Effector memory CD8-positive, alpha-beta T cell (primary cell): ENCODE measurements at regions not wholly inside any gene's neighbourhood (a gene's known extent, or its start where the extent isn't known, plus 50 kb on each side); places are given as distances from the start of the nearest gene placed in this dataset.

ENCODE experiments used
- ATAC-seq: fragments of 150-1000 bp; cut with Tn5 transposase; replicated peaks from 2 replicates; pipeline ENCODE4 v1.10.0; 2021; ENCODE audit warnings: mild to moderate bottlenecking, moderate library complexity
- DNase-seq, 3 experiments: peaks; one replicate each; pipeline ENCODE4 v3.0.0; 2021
- H3K27ac Mint-ChIP-seq, 2 donors: one replicate each; pipeline ENCODE4 v1.8.0; 2022; ENCODE audit warnings: mild to moderate bottlenecking in 2 of 2, mixed read lengths in 2 of 2, moderate library complexity in 2 of 2
- H3K27me3 Mint-ChIP-seq, 2 donors: one replicate each; pipeline ENCODE4 v1.8.0; 2022; ENCODE audit warnings: mixed read lengths in 2 of 2
- H3K36me3 Mint-ChIP-seq: one replicate; pipeline ENCODE4 v1.8.0; 2022; ENCODE audit warnings: mild to moderate bottlenecking, moderate library complexity, mixed read lengths; ENCODE audit not compliant: insufficient read depth
- H3K4me1 Mint-ChIP-seq, 2 donors: one replicate each; pipeline ENCODE4 v1.8.0; 2022; ENCODE audit warnings: low read depth in 2 of 2, mixed read lengths in 2 of 2
- H3K4me3 Mint-ChIP-seq, 2 donors: one replicate each; pipeline ENCODE4 v1.8.0; 2022; ENCODE audit warnings: mild to moderate bottlenecking in 2 of 2, mixed read lengths in 2 of 2, moderate library complexity in 2 of 2
- H3K9me3 Mint-ChIP-seq, 2 donors: one replicate each; pipeline ENCODE4 v1.8.0; 2022; ENCODE audit warnings: mixed read lengths in 2 of 2

DNA sequence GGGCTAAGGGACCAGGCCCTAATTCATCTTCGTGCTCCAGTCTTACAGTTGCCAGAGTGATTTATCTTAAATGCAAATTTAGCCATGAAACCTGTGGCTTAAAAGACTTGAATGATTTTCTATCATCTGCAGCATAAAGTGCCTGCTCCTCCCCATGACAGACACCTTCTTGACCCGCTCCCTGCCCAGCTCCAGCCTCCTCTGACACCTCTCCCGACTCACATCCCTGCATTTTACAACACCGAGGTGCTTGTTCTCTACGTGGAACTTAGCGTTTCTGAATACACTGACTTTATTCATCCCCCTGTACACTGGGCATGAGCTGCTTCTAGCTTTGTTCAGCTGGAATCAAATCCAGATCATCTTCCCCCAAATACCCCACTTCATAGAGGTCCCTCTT, 128.7 kb upstream of the MYO16 start:
- Mint-ChIP-seq H3K36me3 (no peaks in the 10 kb centered on the region), H3K27me3 (peaks cover 11 to 38% of the 10 kb centered on the region in 2 donors), H3K4me3 (no peak overlapping the region), H3K27ac (no peak overlapping the region), H3K4me1 (peaks cover 0 to 5% of the 10 kb centered on the region in 2 donors), H3K9me3 (no peaks in the 10 kb centered on the region)
- ATAC-seq (no peak), DNase-seq (no peak)

DNA sequence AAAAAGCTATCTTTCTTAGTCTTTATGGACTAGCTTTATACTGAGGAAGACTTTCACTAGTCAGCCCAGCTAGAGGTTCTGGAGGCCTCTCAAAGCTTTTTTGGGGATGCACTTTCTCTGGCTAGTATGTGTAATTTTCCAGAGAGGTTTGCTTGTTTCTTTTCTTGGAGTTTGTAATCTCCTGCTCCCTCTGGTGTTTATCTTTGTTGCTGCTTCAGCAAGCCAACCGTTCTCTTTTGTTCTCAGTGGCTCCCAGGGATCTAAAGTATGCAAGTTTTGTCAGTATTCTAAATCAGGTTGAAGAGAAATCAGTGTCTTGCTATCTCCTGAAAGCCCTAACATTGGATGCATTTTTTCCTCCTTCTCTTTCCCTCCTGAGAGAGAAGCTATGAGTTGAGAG, 121.1 kb upstream of the MYO16 start:
- no peaks in the 10 kb centered on the region for H3K36me3 Mint-ChIP-seq
- no peak overlapping the region for H3K27ac Mint-ChIP-seq
- H3K27me3 Mint-ChIP-seq, result no peaks in the 10 kb centered on the region
- H3K4me1 Mint-ChIP-seq, result no peaks in the 10 kb centered on the region
- H3K9me3 Mint-ChIP-seq, result peaks cover 0 to 2% of the 10 kb centered on the region in 2 donors
- no peak for ATAC-seq
- no peak overlapping the region for H3K4me3 Mint-ChIP-seq
- DNase-seq, result no peak

DNA sequence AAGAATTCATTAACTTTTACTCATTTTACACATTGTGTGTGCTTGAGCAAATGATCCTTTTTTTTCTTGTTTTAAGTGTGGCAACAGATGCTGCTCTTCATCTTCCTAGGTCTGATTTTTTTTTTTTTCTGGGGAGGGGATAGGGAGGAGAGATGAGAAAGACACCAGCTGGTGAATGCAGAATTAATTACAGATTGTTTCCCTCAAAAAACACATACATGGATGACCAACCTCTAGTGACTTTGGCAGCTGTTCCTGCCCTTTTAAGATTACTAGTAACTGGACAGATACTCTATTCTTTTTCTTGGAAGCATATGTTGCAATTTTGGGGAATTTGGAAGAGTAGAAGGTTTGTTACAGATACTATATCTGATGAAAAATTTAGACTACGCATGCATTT, 103.6 kb upstream of the MYO16 start:
- no peaks in the 10 kb centered on the region for H3K36me3 Mint-ChIP-seq
- H3K4me3 Mint-ChIP-seq, result no peak overlapping the region
- DNase-seq (no peak), ATAC-seq (no peak)
- no peaks in the 10 kb centered on the region for H3K27me3 Mint-ChIP-seq
- no peaks in the 10 kb centered on the region for H3K4me1 Mint-ChIP-seq
- H3K9me3 Mint-ChIP-seq, result peaks cover 2 to 14% of the 10 kb centered on the region in 2 donors
- no peak overlapping the region for H3K27ac Mint-ChIP-seq

DNA sequence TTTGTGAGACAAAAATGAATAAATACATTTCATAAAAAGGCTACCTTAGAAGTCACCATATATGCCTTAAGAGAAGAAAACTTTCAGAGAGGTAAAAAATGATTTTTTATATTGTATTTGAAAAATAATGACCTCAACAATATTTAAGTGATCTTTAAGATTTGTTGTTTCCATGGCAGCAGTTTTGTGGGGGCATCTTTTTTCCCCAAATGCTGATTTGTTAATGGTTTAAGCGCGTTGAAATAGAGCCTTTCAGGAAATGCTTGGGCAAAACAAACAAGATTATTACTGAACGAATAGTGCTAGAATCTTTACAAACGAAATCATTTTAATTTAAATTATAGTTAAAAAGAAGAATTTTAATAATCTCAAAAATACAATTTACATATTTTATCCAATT, 103.1 kb upstream of the MYO16 start:
- no peak for ATAC-seq
- no peak for DNase-seq
- Mint-ChIP-seq H3K4me1 (no peaks in the 10 kb centered on the region), H3K9me3 (peaks cover 7 to 12% of the 10 kb centered on the region in 2 donors), H3K27me3 (no peaks in the 10 kb centered on the region), H3K4me3 (no peak overlapping the region), H3K36me3 (no peaks in the 10 kb centered on the region), H3K27ac (no peak overlapping the region)

DNA sequence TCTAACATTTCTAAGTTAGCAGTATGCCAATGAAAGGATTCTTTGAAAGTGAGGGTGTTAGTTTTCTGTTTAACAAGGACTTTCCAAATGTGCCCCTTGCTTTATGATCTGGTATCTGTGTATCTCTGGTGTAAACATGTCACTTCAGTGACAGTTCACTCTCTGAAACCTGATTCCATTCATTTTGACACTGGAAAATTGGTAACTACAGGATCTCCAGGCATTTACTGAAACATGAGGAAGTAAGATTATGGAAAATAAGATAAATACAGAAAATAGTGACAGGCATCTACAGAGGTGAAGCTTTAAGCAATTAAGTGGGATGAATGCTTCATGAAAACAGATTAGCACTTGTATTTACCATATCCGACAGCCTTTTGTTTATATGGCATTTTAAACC, 101.6 kb upstream of the MYO16 start:
- ATAC-seq, result no peak
- Mint-ChIP-seq H3K36me3 (no peaks in the 10 kb centered on the region), H3K27me3 (no peaks in the 10 kb centered on the region), H3K4me1 (no peaks in the 10 kb centered on the region), H3K27ac (no peak overlapping the region), H3K4me3 (no peak overlapping the region), H3K9me3 (peaks cover 9 to 16% of the 10 kb centered on the region in 2 donors)
- no peak for DNase-seq

DNA sequence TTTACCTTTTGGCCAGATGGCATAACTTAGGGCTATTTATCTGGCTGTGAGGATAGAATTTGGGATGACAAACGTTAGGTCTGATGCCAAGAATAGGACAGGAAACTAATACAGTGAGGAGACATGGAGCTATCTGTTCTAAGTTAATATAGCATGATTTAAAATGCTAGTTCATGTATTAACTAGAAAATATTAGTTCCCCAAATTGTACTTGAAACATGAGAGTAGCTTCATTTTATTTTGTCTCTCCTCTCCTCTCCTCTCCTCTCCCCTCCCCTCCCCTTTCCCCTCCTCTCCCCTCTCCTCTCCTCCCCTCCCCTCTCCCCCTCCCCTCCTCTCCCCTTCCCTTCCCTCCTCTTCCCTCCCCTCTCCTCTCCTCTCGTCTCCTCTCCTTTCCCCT, 101.1 kb upstream of the MYO16 start:
- H3K9me3 Mint-ChIP-seq, result peaks cover 9 to 16% of the 10 kb centered on the region in 2 donors
- no peaks in the 10 kb centered on the region for H3K4me1 Mint-ChIP-seq
- ATAC-seq (no peak), DNase-seq (no peak)
- H3K4me3 Mint-ChIP-seq, result no peak overlapping the region
- H3K36me3 Mint-ChIP-seq, result no peaks in the 10 kb centered on the region
- no peaks in the 10 kb centered on the region for H3K27me3 Mint-ChIP-seq
- H3K27ac Mint-ChIP-seq, result no peak overlapping the region

DNA sequence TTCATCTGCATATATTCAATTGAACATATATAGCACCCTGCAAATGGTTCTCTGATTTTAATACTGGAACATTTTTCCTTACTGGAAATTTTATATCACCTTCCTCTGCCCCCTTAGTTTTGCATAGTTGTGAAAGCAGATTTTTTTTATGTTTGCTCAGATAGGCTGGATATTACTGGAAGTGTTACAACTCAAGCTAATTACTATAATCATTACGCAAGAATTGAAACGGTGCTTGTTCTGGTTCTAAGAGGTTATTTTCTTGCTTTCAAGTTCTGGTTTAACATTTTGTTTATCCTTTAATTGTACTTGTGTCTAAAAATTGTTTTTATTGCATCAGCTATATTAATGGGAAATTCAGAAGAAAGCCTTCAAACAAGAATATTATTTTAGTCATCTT, 95.6 kb upstream of the MYO16 start:
- H3K27me3 Mint-ChIP-seq, result no peaks in the 10 kb centered on the region
- no peak overlapping the region for H3K4me3 Mint-ChIP-seq
- no peaks in the 10 kb centered on the region for H3K36me3 Mint-ChIP-seq
- ATAC-seq (no peak), DNase-seq (no peak)
- H3K9me3 Mint-ChIP-seq, result peaks cover 9 to 15% of the 10 kb centered on the region in 2 donors
- no peak overlapping the region for H3K27ac Mint-ChIP-seq
- no peaks in the 10 kb centered on the region for H3K4me1 Mint-ChIP-seq

DNA sequence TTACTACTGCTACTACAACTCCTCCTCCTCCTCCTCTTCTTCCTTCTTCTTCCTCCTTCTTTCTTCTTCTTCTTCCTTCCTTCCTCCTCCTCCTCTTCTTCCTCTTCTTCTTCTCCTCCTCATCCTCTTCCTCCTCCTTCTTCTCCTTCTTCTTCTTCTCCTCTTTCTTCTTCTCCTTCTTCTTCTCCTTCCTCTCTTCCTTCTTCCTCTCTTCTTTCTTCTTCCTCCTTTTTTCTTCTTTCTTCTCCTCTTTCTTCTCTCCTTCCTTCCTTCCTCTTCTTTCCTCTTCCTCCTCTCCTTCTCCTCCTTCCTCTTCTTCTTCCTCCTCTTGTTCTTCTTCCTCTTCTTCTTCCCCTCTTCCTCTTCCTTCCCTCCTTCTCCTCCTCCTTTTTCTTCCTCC, 94.7 kb upstream of the MYO16 start:
- H3K27ac Mint-ChIP-seq, result no peak overlapping the region

DNA sequence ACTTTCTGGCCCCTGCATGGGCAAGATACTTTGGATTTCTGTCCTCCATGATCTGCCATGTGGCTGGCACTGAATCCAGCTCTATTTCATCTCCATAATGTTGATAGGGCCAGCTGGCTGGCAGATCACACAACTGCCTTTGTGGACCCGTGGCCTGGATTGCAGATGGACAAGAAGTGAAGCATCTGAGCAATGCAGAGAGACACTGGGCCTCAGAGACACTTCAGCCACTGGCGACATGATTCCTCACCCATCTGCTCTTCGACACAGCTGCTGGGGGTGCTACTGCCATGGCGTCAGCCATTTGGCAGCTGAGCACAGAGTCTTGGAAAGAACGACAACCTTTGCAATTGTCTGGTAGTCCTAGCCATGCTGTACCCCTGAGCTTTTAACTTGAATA, 79.5 kb upstream of the MYO16 start:
- H3K9me3 Mint-ChIP-seq, result peaks cover 3 to 11% of the 10 kb centered on the region in 2 donors
- ATAC-seq (no peak), DNase-seq (no peak)
- H3K36me3 Mint-ChIP-seq, result no peaks in the 10 kb centered on the region
- no peaks in the 10 kb centered on the region for H3K4me1 Mint-ChIP-seq
- no peak overlapping the region for H3K4me3 Mint-ChIP-seq
- no peaks in the 10 kb centered on the region for H3K27me3 Mint-ChIP-seq
- H3K27ac Mint-ChIP-seq, result no peak overlapping the region

More for the DNA sequence above, 94.7 kb upstream of the MYO16 start:
- DNase-seq (no peak), ATAC-seq (no peak)
- Mint-ChIP-seq H3K9me3 (peaks cover 9 to 14% of the 10 kb centered on the region in 2 donors), H3K4me3 (no peak overlapping the region), H3K36me3 (no peaks in the 10 kb centered on the region), H3K4me1 (no peaks in the 10 kb centered on the region), H3K27me3 (no peaks in the 10 kb centered on the region)

DNA sequence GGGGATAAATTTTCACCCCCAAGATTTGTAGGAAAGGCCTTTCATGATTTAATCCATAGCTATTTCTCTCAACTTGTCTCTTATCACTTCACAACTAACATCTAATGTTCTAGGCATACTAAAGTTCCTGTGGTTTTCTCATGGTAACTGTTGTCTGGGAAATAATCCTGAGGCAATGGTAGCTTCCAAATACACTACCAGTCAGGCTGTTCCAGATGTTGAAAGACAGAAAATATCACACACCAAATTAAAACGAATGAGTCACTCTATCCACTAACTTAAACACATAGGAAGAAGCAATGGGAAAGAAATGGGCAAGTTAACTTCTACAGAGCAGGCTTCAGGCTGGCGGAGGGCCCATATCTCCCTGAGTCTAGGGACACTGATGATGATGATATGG, 77.7 kb upstream of the MYO16 start:
- no peak for DNase-seq
- no peaks in the 10 kb centered on the region for H3K36me3 Mint-ChIP-seq
- H3K27me3 Mint-ChIP-seq, result no peaks in the 10 kb centered on the region
- H3K27ac Mint-ChIP-seq, result no peak overlapping the region
- no peak for ATAC-seq
- H3K9me3 Mint-ChIP-seq, result peaks cover 2 to 16% of the 10 kb centered on the region in 2 donors
- no peak overlapping the region for H3K4me3 Mint-ChIP-seq
- no peaks in the 10 kb centered on the region for H3K4me1 Mint-ChIP-seq

DNA sequence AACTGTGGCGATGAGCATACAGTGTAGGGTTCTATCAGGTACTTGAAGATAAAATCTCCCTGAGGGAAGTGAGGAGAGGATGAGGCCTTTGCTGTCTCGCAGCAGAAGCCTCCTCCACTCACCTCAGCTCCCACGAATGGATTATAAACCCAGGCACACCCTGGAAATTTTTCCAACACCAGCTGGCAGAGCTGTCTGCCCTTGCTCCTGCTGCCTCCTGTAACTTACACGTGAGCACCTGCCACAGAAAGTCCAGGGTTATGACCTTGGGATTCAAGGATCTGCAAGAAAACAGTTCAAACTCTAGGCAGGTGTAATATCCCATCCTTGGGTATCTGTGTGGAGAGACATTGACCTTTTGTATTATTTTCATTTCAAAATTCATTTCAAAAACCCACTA, 70.9 kb upstream of the MYO16 start:
- Mint-ChIP-seq H3K4me3 (no peak overlapping the region), H3K36me3 (no peaks in the 10 kb centered on the region), H3K27ac (no peak overlapping the region), H3K4me1 (no peaks in the 10 kb centered on the region), H3K27me3 (no peaks in the 10 kb centered on the region), H3K9me3 (peaks cover 2 to 9% of the 10 kb centered on the region in 2 donors)
- no peak for ATAC-seq
- no peak for DNase-seq

DNA sequence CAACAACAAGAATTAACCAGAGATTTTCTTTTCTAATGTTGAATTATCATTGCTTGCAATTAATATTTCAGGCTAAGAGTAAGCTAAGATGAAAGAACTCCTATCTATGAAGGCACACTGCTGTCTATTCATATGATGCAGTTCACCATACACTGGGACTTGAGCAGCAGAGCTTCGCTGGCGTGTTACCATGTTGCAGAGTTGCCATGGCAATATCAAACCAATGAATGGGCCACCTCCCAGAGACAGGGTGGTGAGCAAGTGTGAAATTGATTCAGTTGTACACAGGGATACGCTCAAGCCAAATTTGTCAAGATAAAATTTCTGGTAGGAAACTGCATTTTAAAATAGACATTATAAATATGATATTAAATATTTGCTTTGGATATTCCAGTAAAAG, 69.3 kb upstream of the MYO16 start:
- Mint-ChIP-seq H3K4me1 (no peaks in the 10 kb centered on the region), H3K9me3 (peaks cover 4 to 9% of the 10 kb centered on the region in 2 donors), H3K27ac (no peak overlapping the region), H3K4me3 (no peak overlapping the region), H3K27me3 (no peaks in the 10 kb centered on the region), H3K36me3 (no peaks in the 10 kb centered on the region)
- ATAC-seq (no peak), DNase-seq (no peak)

DNA sequence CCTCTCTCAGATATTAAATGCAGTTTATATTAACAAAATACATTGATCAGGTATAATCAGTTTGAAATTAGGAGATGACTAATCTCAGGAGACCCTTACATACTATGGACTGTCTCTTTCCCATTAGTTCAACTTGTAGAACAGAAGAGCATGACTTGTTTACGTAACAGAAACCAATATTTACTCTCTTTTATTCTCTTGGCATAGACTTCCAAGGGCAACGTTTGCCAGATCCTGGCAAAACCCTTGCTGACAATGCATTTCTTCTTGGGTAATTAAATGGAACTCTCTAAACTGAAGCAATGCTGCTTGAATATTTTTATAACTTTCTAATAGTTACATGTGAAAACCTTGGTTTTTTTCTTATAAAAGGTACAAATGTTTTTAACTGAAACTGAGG, 68.3 kb upstream of the MYO16 start:
- ATAC-seq (no peak), DNase-seq (no peak)
- Mint-ChIP-seq H3K9me3 (peaks cover 4 to 8% of the 10 kb centered on the region in 2 donors), H3K27me3 (no peaks in the 10 kb centered on the region), H3K4me1 (no peaks in the 10 kb centered on the region), H3K36me3 (no peaks in the 10 kb centered on the region), H3K4me3 (no peak overlapping the region), H3K27ac (no peak overlapping the region)

DNA sequence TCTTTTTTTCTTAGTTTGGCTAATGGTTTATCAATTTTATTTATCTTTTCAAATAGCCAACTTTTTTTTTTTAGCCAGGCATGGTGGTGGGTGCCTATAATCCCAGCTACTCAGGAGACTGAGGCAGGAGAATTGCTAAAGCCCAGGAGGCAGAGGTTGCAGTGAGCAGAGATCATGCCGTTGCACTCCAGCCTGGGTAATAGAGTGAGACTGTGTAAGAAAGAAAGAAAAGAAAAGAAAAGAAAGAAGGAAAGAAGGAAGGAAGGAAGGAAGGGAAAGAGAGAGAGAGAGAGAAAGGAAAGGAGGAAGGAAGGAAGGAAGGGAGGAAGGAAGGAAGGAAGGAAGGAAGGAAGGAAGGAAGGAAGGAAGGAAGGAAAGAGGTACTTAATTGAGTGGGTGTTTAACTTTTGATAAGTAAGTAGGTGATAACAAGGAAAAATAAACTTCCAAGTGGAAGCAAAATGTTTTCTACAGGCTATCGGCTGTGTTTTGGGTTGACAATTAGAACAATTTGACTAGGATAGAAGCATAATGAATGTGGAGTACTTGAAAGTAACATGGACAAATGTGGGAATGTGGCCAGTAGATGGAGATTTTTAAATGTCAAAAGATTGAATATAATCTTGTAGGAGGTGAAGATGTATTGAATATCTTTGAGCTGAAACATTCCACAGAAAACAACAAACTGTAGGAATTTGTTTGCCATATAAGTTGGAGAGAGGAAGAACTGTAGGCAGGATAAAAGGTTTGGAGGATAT, 62.8 kb upstream of the MYO16 start:
- no peak for DNase-seq
- H3K4me1 Mint-ChIP-seq, result no peaks in the 10 kb centered on the region
- H3K27me3 Mint-ChIP-seq, result no peaks in the 10 kb centered on the region
- ATAC-seq, result no peak
- H3K27ac Mint-ChIP-seq, result no peak overlapping the region
- peaks cover 0 to 4% of the 10 kb centered on the region in 2 donors for H3K9me3 Mint-ChIP-seq
- no peak overlapping the region for H3K4me3 Mint-ChIP-seq
- no peaks in the 10 kb centered on the region for H3K36me3 Mint-ChIP-seq
